ENCODE measurements at regions not wholly inside any gene's neighbourhood (a gene's known extent, or its start where the extent isn't known, plus 50 kb on each side); places are given as distances from the start of the nearest gene placed in this dataset.

- Histone ChIP-seq H3K27ac (ENCODE audit: low read depth, low read length, poor library complexity, severe bottlenecking) (no peak overlapping the region), H3K79me2 (ENCODE audit: insufficient read depth, low read depth, low read length) (no peaks in the 10 kb centered on the region), H3K36me3 (ENCODE audit: insufficient read depth, low read length) (no peaks in the 10 kb centered on the region), H3K9me3 (ENCODE audit: low read length) (no peaks in the 10 kb centered on the region), H4K20me1 (ENCODE audit: insufficient read depth, low read length) (no peaks in the 10 kb centered on the region), H3K4me1 (ENCODE audit: insufficient read depth, low read length, poor library complexity, severe bottlenecking) (no peaks in the 10 kb centered on the region), H2AFZ (ENCODE audit: low read length) (no peak overlapping the region), H3K4me2 (ENCODE audit: low read length) (no peak overlapping the region), H3K9me2 (ENCODE audit: insufficient read depth, low read length) (no peaks in the 10 kb centered on the region), H3K4me3 (ENCODE audit: low read depth, low read length, poor library complexity, severe bottlenecking) (no peak overlapping the region)
- intact Hi-C loops (cut with micrococcal nuclease; ENCODE audit: unreplicated experiment): no loop called here
- no peak for DNase-seq (ENCODE audit: low spot score)
- POLR2A ChIA-PET: interaction anchor here (0.6 kb wide), 1 partner anchor 28 kb away, joined by 4 read pairs; no protein-coding TSS in a partner anchor
- BruUV-seq (replicated peaks): no TSS peak
- TF ChIP-seq EZH2phosphoT487 (IDR thresholded peaks at IDR 0.05; ENCODE audit: borderline replicate concordance, low read depth, low read length): no peak
- TF ChIP-seq CTCF (conservative IDR thresholded peaks at IDR 0.05; ENCODE audit: low read length): no peak
- CTCF ChIA-PET (ENCODE audit: unreplicated experiment): no interaction called here
Measured at GRCh38 chr19:30774252-30774766, 402.1 kb downstream of the ZNF536 start.

- H3K9me3 ChIP-seq (ENCODE audit: low read length): no peaks in the 10 kb centered on the region
- no peaks in the 10 kb centered on the region for H4K20me1 ChIP-seq (ENCODE audit: insufficient read depth, low read length)
- H3K36me3 ChIP-seq (ENCODE audit: insufficient read depth, low read length): no peaks in the 10 kb centered on the region
- DNase-seq (ENCODE audit: low spot score): no peak
- H3K4me2 ChIP-seq (ENCODE audit: low read length): no peak overlapping the region
- H3K79me2 ChIP-seq (ENCODE audit: insufficient read depth, low read depth, low read length): no peaks in the 10 kb centered on the region
- H3K9me2 ChIP-seq (ENCODE audit: insufficient read depth, low read length): no peaks in the 10 kb centered on the region
- no TSS peak for BruUV-seq (replicated peaks)
- no peaks in the 10 kb centered on the region for H3K4me1 ChIP-seq (ENCODE audit: insufficient read depth, low read length, poor library complexity, severe bottlenecking)
- H3K27ac ChIP-seq (ENCODE audit: low read depth, low read length, poor library complexity, severe bottlenecking): no peak overlapping the region
- TF ChIP-seq EZH2phosphoT487 (IDR thresholded peaks at IDR 0.05; ENCODE audit: borderline replicate concordance, low read depth, low read length): no peak
- TF ChIP-seq CTCF (conservative IDR thresholded peaks at IDR 0.05; ENCODE audit: low read length): no peak
- no peak overlapping the region for H3K4me3 ChIP-seq (ENCODE audit: low read depth, low read length, poor library complexity, severe bottlenecking)
- POLR2A ChIA-PET: no interaction called here
- no peak overlapping the region for H2AFZ ChIP-seq (ENCODE audit: low read length)
- CTCF ChIA-PET (ENCODE audit: unreplicated experiment): no interaction called here
- intact Hi-C loops (cut with micrococcal nuclease; ENCODE audit: unreplicated experiment): no loop called here
Measured at GRCh38 chr19:30762651-30763050, 390.5 kb downstream of the ZNF536 start.

GRCh38 chr19:30760014-30760413, 387.8 kb downstream of the ZNF536 start:
- Histone ChIP-seq H3K36me3 (ENCODE audit: insufficient read depth, low read length) (no peaks in the 10 kb centered on the region), H4K20me1 (ENCODE audit: insufficient read depth, low read length) (no peaks in the 10 kb centered on the region), H3K4me1 (ENCODE audit: insufficient read depth, low read length, poor library complexity, severe bottlenecking) (no peaks in the 10 kb centered on the region), H3K79me2 (ENCODE audit: insufficient read depth, low read depth, low read length) (no peaks in the 10 kb centered on the region), H3K9me3 (ENCODE audit: low read length) (no peaks in the 10 kb centered on the region), H3K4me2 (ENCODE audit: low read length) (no peak overlapping the region), H3K4me3 (ENCODE audit: low read depth, low read length, poor library complexity, severe bottlenecking) (no peak overlapping the region), H3K27ac (ENCODE audit: low read depth, low read length, poor library complexity, severe bottlenecking) (no peak overlapping the region), H2AFZ (ENCODE audit: low read length) (no peak overlapping the region), H3K9me2 (ENCODE audit: insufficient read depth, low read length) (no peaks in the 10 kb centered on the region)
- POLR2A ChIA-PET: no interaction called here
- intact Hi-C loops (cut with micrococcal nuclease; ENCODE audit: unreplicated experiment): no loop called here
- CTCF ChIA-PET (ENCODE audit: unreplicated experiment): no interaction called here
- DNase-seq (ENCODE audit: low spot score): no peak
- no TSS peak for BruUV-seq (replicated peaks)
- TF ChIP-seq CTCF (conservative IDR thresholded peaks at IDR 0.05; ENCODE audit: low read length): no peak
- no peak for TF ChIP-seq EZH2phosphoT487 (IDR thresholded peaks at IDR 0.05; ENCODE audit: borderline replicate concordance, low read depth, low read length)
